ENCODE measurements at regions not wholly inside any gene's neighbourhood (a gene's known extent, or its start where the extent isn't known, plus 50 kb on each side); places are given as distances from the start of the nearest gene placed in this dataset.

- TF ChIP-seq ZSCAN20 (CRISPR knock-in tag; IDR thresholded peaks at IDR 0.05): no peak
- no peak for TF ChIP-seq SREBF2 (IDR thresholded peaks at IDR 0.05)
- TF ChIP-seq JUNB (IDR thresholded peaks at IDR 0.05): no peak
- DNase-seq (ENCODE audit: low read depth in 1 of 2, low spot score in 1 of 2) (no peak), FAIRE-seq (no peak), ATAC-seq (no peak)
- H3K27ac ChIP-seq: no peak overlapping the region
- no peak overlapping the region for H3K4me2 ChIP-seq
- ChIA-PET CTCF (no interaction called here), POLR2A (no interaction called here)
- no peaks in the 10 kb centered on the region for H3K9me3 ChIP-seq
- no peak overlapping the region for H3K4me3 ChIP-seq
- no peaks in the 10 kb centered on the region for H3K4me1 ChIP-seq
- 14% methylated on average over 3 of the region's 3 CpGs for WGBS (ENCODE audit: missing lambda C conversion rate)
Observed at GRCh38 chr1:239647045-239647444, 260.7 kb downstream of the CHRM3 start.

- H3K4me2 ChIP-seq: no peak overlapping the region
- WGBS (ENCODE audit: missing lambda C conversion rate): 1% methylated on average over 2 of the region's 2 CpGs
- no peak for ATAC-seq
- no peak for FAIRE-seq
- CTCF ChIA-PET: no interaction called here
- no peak for DNase-seq (ENCODE audit: low read depth in 1 of 2, low spot score in 1 of 2)
- no peaks in the 10 kb centered on the region for H3K4me1 ChIP-seq
- no peak overlapping the region for H3K27ac ChIP-seq
- TF ChIP-seq ELK1 (IDR thresholded peaks at IDR 0.05; ENCODE audit: low read depth, low read length): no peak
- no peak for TF ChIP-seq MYC (IDR thresholded peaks at IDR 0.05; ENCODE audit: borderline replicate concordance, low read length)
- TF ChIP-seq JUN (IDR thresholded peaks at IDR 0.05): no peak
- no peak for TF ChIP-seq HOXB13 (CRISPR knock-in tag; IDR thresholded peaks at IDR 0.05; ENCODE audit: low read depth)
- TF ChIP-seq CEBPB (IDR thresholded peaks at IDR 0.05): no peak
- TF ChIP-seq BCL3 (IDR thresholded peaks at IDR 0.05): no peak
- TF ChIP-seq NPAS2 (CRISPR knock-in tag; IDR thresholded peaks at IDR 0.05; ENCODE audit: borderline replicate concordance): no peak
- TF ChIP-seq KDM1A (IDR thresholded peaks at IDR 0.05; ENCODE audit: low read depth): no peak
- TF ChIP-seq NFE2L2 (conservative IDR thresholded peaks at IDR 0.05; ENCODE audit: low read length): no peak
- TF ChIP-seq USF2 (IDR thresholded peaks at IDR 0.05): no peak
- no peak for TF ChIP-seq ZFP36 (IDR thresholded peaks at IDR 0.05; ENCODE audit: borderline replicate concordance, partially characterized antibody)
- TF ChIP-seq CTCF (IDR thresholded peaks at IDR 0.05): no peak
- H3K9me3 ChIP-seq: no peaks in the 10 kb centered on the region
- POLR2A ChIA-PET: no interaction called here
- H3K4me3 ChIP-seq: no peak overlapping the region
Observed at GRCh38 chr1:239647964-239648632, 261.7 kb downstream of the CHRM3 start.

GRCh38 chr1:239655023-239655422 lies 268.7 kb downstream of the CHRM3 start:
- Histone ChIP-seq H3K4me2 (no peak overlapping the region), H3K27ac (no peak overlapping the region), H3K9me3 (no peaks in the 10 kb centered on the region), H3K4me1 (no peaks in the 10 kb centered on the region), H3K4me3 (no peak overlapping the region)
- 57% methylated on average over 2 of the region's 2 CpGs for WGBS (ENCODE audit: missing lambda C conversion rate)
- FAIRE-seq (no peak), ATAC-seq (no peak), DNase-seq (ENCODE audit: low read depth in 1 of 2, low spot score in 1 of 2) (no peak)
- TF ChIP-seq HOXA7 (CRISPR knock-in tag; IDR thresholded peaks at IDR 0.05) (no peak), ZNF302 (CRISPR knock-in tag; IDR thresholded peaks at IDR 0.05) (no peak), JUN (IDR thresholded peaks at IDR 0.05) (no peak), CBX2 (IDR thresholded peaks at IDR 0.05; ENCODE audit: borderline replicate concordance, low read depth) (no peak), SMC3 (IDR thresholded peaks at IDR 0.05) (no peak), MAFK (IDR thresholded peaks at IDR 0.05; ENCODE audit: partially characterized antibody) (no peak), E2F6 (IDR thresholded peaks at IDR 0.05; ENCODE audit: borderline replicate concordance, low read depth) (no peak), FOXS1 (CRISPR knock-in tag; IDR thresholded peaks at IDR 0.05) (no peak)
- POLR2A ChIA-PET: no interaction called here
- CTCF ChIA-PET: no interaction called here

All from A549 (cell line).